ENCODE measurements at regions not wholly inside any gene's neighbourhood (a gene's known extent, or its start where the extent isn't known, plus 50 kb on each side); places are given as distances from the start of the nearest gene placed in this dataset.

GRCh38 chr20:53847139-53847836 is 223.1 kb downstream of the BCAS1 start:
- ATAC-seq (no peak), DNase-seq (no peak)
- TF ChIP-seq, protein P1, sequence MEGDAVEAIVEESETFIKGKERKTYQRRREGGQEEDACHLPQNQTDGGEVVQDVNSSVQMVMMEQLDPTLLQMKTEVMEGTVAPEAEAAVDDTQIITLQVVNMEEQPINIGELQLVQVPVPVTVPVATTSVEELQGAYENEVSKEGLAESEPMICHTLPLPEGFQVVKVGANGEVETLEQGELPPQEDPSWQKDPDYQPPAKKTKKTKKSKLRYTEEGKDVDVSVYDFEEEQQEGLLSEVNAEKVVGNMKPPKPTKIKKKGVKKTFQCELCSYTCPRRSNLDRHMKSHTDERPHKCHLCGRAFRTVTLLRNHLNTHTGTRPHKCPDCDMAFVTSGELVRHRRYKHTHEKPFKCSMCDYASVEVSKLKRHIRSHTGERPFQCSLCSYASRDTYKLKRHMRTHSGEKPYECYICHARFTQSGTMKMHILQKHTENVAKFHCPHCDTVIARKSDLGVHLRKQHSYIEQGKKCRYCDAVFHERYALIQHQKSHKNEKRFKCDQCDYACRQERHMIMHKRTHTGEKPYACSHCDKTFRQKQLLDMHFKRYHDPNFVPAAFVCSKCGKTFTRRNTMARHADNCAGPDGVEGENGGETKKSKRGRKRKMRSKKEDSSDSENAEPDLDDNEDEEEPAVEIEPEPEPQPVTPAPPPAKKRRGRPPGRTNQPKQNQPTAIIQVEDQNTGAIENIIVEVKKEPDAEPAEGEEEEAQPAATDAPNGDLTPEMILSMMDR (IDR thresholded peaks at IDR 0.05) = no peak
- CTCF ChIA-PET = interaction anchor here (0.6 to 2.1 kb wide), 6 partner anchors 11 to 92 kb away, joined by 3 to 8 read pairs (median 4); no protein-coding TSS in a partner anchor
- POLR2A ChIA-PET = interaction anchor here (0.6 to 1.2 kb wide), 4 partner anchors 14 to 232 kb away, joined by 3 to 4 read pairs (median 3); no protein-coding TSS in a partner anchor
- no peaks in the 10 kb centered on the region for H3K9me3 Mint-ChIP-seq
- H3K4me3 Mint-ChIP-seq = peak overlapping the region; percentile 51
- no peaks in the 10 kb centered on the region for H3K27me3 Mint-ChIP-seq
- H3K36me3 Mint-ChIP-seq (ENCODE audit: low read depth) = no peaks in the 10 kb centered on the region
- H3K27ac Mint-ChIP-seq = peak overlapping the region; percentile 82
- intact Hi-C loops (cut with micrococcal nuclease) = loop anchor here (10.0 kb wide), 1 partner anchor 48 kb away; no protein-coding TSS in a partner anchor
- H3K4me1 Mint-ChIP-seq (ENCODE audit: low read depth) = peaks cover 71% of the 10 kb centered on the region

- Mint-ChIP-seq H3K4me1 (ENCODE audit: low read depth) (peaks cover 69% of the 10 kb centered on the region), H3K9me3 (no peaks in the 10 kb centered on the region), H3K36me3 (ENCODE audit: low read depth) (no peaks in the 10 kb centered on the region), H3K4me3 (peak overlapping the region; percentile 51), H3K27ac (peak overlapping the region; percentile 82), H3K27me3 (no peaks in the 10 kb centered on the region)
- ATAC-seq (no peak), DNase-seq (no peak)
- POLR2A ChIA-PET = interaction anchor here (0.6 to 1.2 kb wide), 3 partner anchors 15 to 231 kb away, joined by 3 to 4 read pairs (median 3); no protein-coding TSS in a partner anchor
- CTCF ChIA-PET = interaction anchor here (0.6 to 2.1 kb wide), 7 partner anchors 11 to 93 kb away, joined by 3 to 8 read pairs (median 4); no protein-coding TSS in a partner anchor
- TF ChIP-seq, protein P1 (IDR thresholded peaks at IDR 0.05) = no peak
- intact Hi-C loops (cut with micrococcal nuclease) = loop anchor here (10.0 kb wide), 1 partner anchor 48 kb away; no protein-coding TSS in a partner anchor
Measured at GRCh38 chr20:53846640-53847039, 223.8 kb downstream of the BCAS1 start.

DNA sequence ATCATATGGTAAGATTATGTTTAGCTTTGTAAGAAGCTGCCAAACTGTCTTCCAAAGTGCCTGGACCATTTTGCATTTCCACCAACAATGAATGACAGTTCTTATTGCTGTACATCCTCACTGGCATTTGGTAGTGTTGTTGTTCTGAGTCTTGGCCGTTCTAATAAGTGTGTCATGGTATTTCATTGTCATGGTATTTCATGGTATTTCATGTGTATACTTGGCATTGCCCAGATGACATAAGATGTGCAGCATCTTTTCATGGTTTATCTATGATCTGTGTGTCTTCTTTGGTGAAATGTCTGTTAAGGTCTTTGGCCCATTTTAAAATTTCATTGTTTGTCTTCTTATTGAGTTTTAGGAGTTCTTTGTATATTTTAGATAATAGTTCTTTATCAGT is 224.4 kb downstream of the BCAS1 start:
- DNase-seq (no peak), ATAC-seq (no peak)
- no peaks in the 10 kb centered on the region for H3K9me3 Mint-ChIP-seq
- H3K36me3 Mint-ChIP-seq (ENCODE audit: low read depth) = no peaks in the 10 kb centered on the region
- TF ChIP-seq, protein P1 (IDR thresholded peaks at IDR 0.05) = no peak
- peaks cover 70% of the 10 kb centered on the region for H3K4me1 Mint-ChIP-seq (ENCODE audit: low read depth)
- H3K27ac Mint-ChIP-seq = peak overlapping the region; percentile 46
- ChIA-PET CTCF (interaction anchor here (1.0 to 2.1 kb wide), 3 partner anchors 24 to 94 kb away, joined by 3 to 8 read pairs (median 4); no protein-coding TSS in a partner anchor), POLR2A (interaction anchor here (3.0 kb wide), 1 partner anchor 19 kb away, joined by 10 read pairs; no protein-coding TSS in a partner anchor)
- intact Hi-C loops (cut with micrococcal nuclease) = loop anchor here (10.0 kb wide), 1 partner anchor 49 kb away; no protein-coding TSS in a partner anchor
- no peaks in the 10 kb centered on the region for H3K27me3 Mint-ChIP-seq
- H3K4me3 Mint-ChIP-seq = peak overlapping the region; percentile 43

GRCh38 chr20:53844259-53844658 is 226.1 kb downstream of the BCAS1 start:
- Mint-ChIP-seq H3K4me3 (no peak overlapping the region), H3K27me3 (no peaks in the 10 kb centered on the region), H3K27ac (peak overlapping the region; percentile 37), H3K36me3 (ENCODE audit: low read depth) (peaks cover under 1% of the 10 kb centered on the region), H3K9me3 (no peaks in the 10 kb centered on the region), H3K4me1 (ENCODE audit: low read depth) (peaks cover 79% of the 10 kb centered on the region)
- ATAC-seq (no peak), DNase-seq (no peak)
- ChIA-PET CTCF (interaction anchor here (0.8 to 5.0 kb wide), 3 partner anchors 22 to 266 kb away, joined by 3 to 24 read pairs (median 9); no protein-coding TSS in a partner anchor), POLR2A (interaction anchor here (3.0 kb wide), 1 partner anchor 21 kb away, joined by 10 read pairs; no protein-coding TSS in a partner anchor)
- TF ChIP-seq, protein P1 (IDR thresholded peaks at IDR 0.05) = no peak
- intact Hi-C loops (cut with micrococcal nuclease) = loop anchor here (5.0 to 10.0 kb wide), 2 partner anchors 51 to 73 kb away; no protein-coding TSS in a partner anchor

Data from activated CD8-positive, alpha-beta T cell treated with anti-CD3 and anti-CD28 coated beads for 36 hours (primary cell).